HG03442 (cell line): ENCODE measurements at regions not wholly inside any gene's neighbourhood (a gene's known extent, or its start where the extent isn't known, plus 50 kb on each side); places are given as distances from the start of the nearest gene placed in this dataset.
"Not testable (repeated sequence)": the region's sequence is repeated elsewhere in the genome, so short reads cannot be mapped to it uniquely, and the experiment has no call there.

Experiments
- ATAC-seq: cut with Tn5 transposase; IDR thresholded peaks from one replicate; pipeline ENCODE4 v1.9.1; 2021; ENCODE audit warnings: mild to moderate bottlenecking, moderate library complexity; ENCODE audit not compliant: unreplicated experiment

- no peak for ATAC-seq
Observed at GRCh38 chr5:104903941-104904340, 1341.4 kb upstream of the NUDT12 start.

- no peak for ATAC-seq
Observed at GRCh38 chr5:104891596-104891995, 1329.0 kb upstream of the NUDT12 start.

- no peak for ATAC-seq
Observed at GRCh38 chr5:104890767-104891166, 1328.2 kb upstream of the NUDT12 start.

- no peak for ATAC-seq
Observed at GRCh38 chr5:104859437-104859836, 1296.8 kb upstream of the NUDT12 start.

- not testable (repeated sequence) for ATAC-seq
Observed at GRCh38 chr5:104852099-104852498, 1289.5 kb upstream of the NUDT12 start.

GRCh38 chr5:104845541-104845940, 1283.0 kb upstream of the NUDT12 start:
- ATAC-seq: no peak

GRCh38 chr5:104843822-104844221, 1281.2 kb upstream of the NUDT12 start:
- ATAC-seq: no peak

GRCh38 chr5:104840284-104840683, 1277.7 kb upstream of the NUDT12 start:
- no peak for ATAC-seq

- not testable (repeated sequence) for ATAC-seq
Observed at GRCh38 chr5:104831515-104831914, 1268.9 kb upstream of the NUDT12 start.

- ATAC-seq: no peak
Observed at GRCh38 chr5:104821606-104822005, 1259.0 kb upstream of the NUDT12 start.

- no peak for ATAC-seq
Observed at GRCh38 chr5:104817127-104817526, 1254.5 kb upstream of the NUDT12 start.

- ATAC-seq: no peak
Observed at GRCh38 chr5:104815212-104815611, 1252.6 kb upstream of the NUDT12 start.

- no peak for ATAC-seq
Observed at GRCh38 chr5:104800440-104801048, 1238.0 kb upstream of the NUDT12 start.

- no peak for ATAC-seq
Observed at GRCh38 chr5:104793755-104794080, 1231.1 kb upstream of the NUDT12 start.

- no peak for ATAC-seq
Observed at GRCh38 chr5:104793031-104793754, 1230.6 kb upstream of the NUDT12 start.

GRCh38 chr5:104789366-104789765, 1226.8 kb upstream of the NUDT12 start:
- no peak for ATAC-seq

- ATAC-seq: no peak
Observed at GRCh38 chr5:104785097-104785496, 1222.5 kb upstream of the NUDT12 start.

- ATAC-seq: no peak
Observed at GRCh38 chr5:104774372-104774771, 1211.8 kb upstream of the NUDT12 start.

GRCh38 chr5:104764197-104764596, 1201.6 kb upstream of the NUDT12 start:
- ATAC-seq: no peak

- ATAC-seq: no peak
Observed at GRCh38 chr5:104763216-104763615, 1200.6 kb upstream of the NUDT12 start.

GRCh38 chr5:104757915-104758314, 1195.3 kb upstream of the NUDT12 start:
- ATAC-seq: no peak

GRCh38 chr5:104755806-104756205, 1193.2 kb upstream of the NUDT12 start:
- no peak for ATAC-seq
